ENCODE measurements at regions not wholly inside any gene's neighbourhood (a gene's known extent, or its start where the extent isn't known, plus 50 kb on each side); places are given as distances from the start of the nearest gene placed in this dataset.

- TF ChIP-seq CTCF (IDR thresholded peaks at IDR 0.05) = no peak
- no peak for DNase-seq (ENCODE audit: low spot score)
- Histone ChIP-seq H3K27ac (no peak overlapping the region), H3K4me3 (no peak overlapping the region)
These were observed 454.3 kb downstream of the PCDH17 start for GRCh38 chr13:58085819-58086218.

GRCh38 chr13:58087566-58087965 is 456.0 kb downstream of the PCDH17 start:
- Histone ChIP-seq H3K27ac (no peak overlapping the region), H3K4me3 (no peak overlapping the region)
- no peak for DNase-seq (ENCODE audit: low spot score)
- TF ChIP-seq CTCF (IDR thresholded peaks at IDR 0.05) = no peak

GRCh38 chr13:58093394-58093793 is 461.9 kb downstream of the PCDH17 start:
- DNase-seq (ENCODE audit: low spot score) = no peak
- no peak overlapping the region for H3K27ac ChIP-seq
- no peak overlapping the region for H3K4me3 ChIP-seq
- TF ChIP-seq CTCF (IDR thresholded peaks at IDR 0.05) = no peak

- no peak for DNase-seq (ENCODE audit: low spot score)
- no peak for TF ChIP-seq CTCF (IDR thresholded peaks at IDR 0.05)
- no peak overlapping the region for H3K27ac ChIP-seq
- H3K4me3 ChIP-seq = no peak overlapping the region
These were observed 466.3 kb downstream of the PCDH17 start for GRCh38 chr13:58097831-58098230.

- Histone ChIP-seq H3K4me3 (no peak overlapping the region), H3K27ac (no peak overlapping the region)
- no peak for DNase-seq (ENCODE audit: low spot score)
- TF ChIP-seq CTCF (IDR thresholded peaks at IDR 0.05) = no peak
These were observed 487.8 kb downstream of the PCDH17 start for GRCh38 chr13:58119351-58119750.

GRCh38 chr13:58119804-58120203 is 488.3 kb downstream of the PCDH17 start:
- no peak for DNase-seq (ENCODE audit: low spot score)
- no peak overlapping the region for H3K4me3 ChIP-seq
- no peak for TF ChIP-seq CTCF (IDR thresholded peaks at IDR 0.05)
- no peak overlapping the region for H3K27ac ChIP-seq

- no peak overlapping the region for H3K27ac ChIP-seq
- no peak for DNase-seq (ENCODE audit: low spot score)
- no peak overlapping the region for H3K4me3 ChIP-seq
- no peak for TF ChIP-seq CTCF (IDR thresholded peaks at IDR 0.05)
These were observed 495.0 kb downstream of the PCDH17 start for GRCh38 chr13:58126496-58126895.
